Uterus (tissue), 2 donors: ENCODE measurements at regions not wholly inside any gene's neighbourhood (a gene's known extent, or its start where the extent isn't known, plus 50 kb on each side); places are given as distances from the start of the nearest gene placed in this dataset.

ENCODE experiments used
- CTCF ChIP-seq, 4 experiments: fragments of 200-600 bp in 2 of 4; fragments of 450-650 bp in 2 of 4; sonication (generic) in 2 of 4; IDR thresholded peaks; one replicate each; pipeline ENCODE4 v1.5.1; 2016 to 2019; ENCODE audit warnings: antibody characterized with exemption in 4 of 4, mild to moderate bottlenecking in 2 of 4, moderate library complexity in 1 of 4
- POLR2A ChIP-seq, 2 donors: fragments of 450-650 bp; IDR thresholded peaks; one replicate each; pipeline ENCODE4 v1.6.1; 2016; ENCODE audit warnings: antibody characterized with exemption in 2 of 2, mild to moderate bottlenecking in 1 of 2, moderate library complexity in 1 of 2

DNA sequence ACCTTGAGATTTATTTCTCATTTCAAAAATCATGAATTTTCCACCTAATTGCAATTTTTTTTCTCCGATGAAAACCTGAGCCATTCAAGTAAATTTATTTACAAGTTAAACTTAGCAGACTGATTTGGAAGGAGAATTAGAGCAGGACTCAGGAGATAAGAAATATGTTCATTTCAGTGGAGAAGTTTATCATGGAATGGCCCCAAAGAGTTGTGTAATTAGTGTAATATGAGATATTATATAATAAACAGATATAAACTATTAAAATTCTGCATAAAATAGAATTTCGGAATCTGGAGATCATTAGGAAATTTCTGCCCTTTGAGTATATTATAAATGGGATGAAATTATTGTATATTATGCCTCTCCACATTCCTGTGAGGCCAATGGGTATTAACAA lies 596.8 kb downstream of the QKI start:
- TF ChIP-seq CTCF (IDR thresholded peaks at IDR 0.05), result no peak
- TF ChIP-seq POLR2A (IDR thresholded peaks at IDR 0.05), result no peak
